H1 (cell line): ENCODE measurements at regions not wholly inside any gene's neighbourhood (a gene's known extent, or its start where the extent isn't known, plus 50 kb on each side); places are given as distances from the start of the nearest gene placed in this dataset.
"Not testable (repeated sequence)": the region's sequence is repeated elsewhere in the genome, so short reads cannot be mapped to it uniquely, and the experiment has no call there.

Experiments
- CTCF ChIA-PET: fragments of 300-600 bp; sonication (Branson Sonifier 250); formaldehyde crosslinking; loops from one replicate; lab custom pipeline; 2021; ENCODE audit not compliant: partially characterized antibody; lab: Charles Lee
- POLR2A ChIA-PET: fragments of 300-600 bp; sonication (Branson Sonifier 250); formaldehyde crosslinking; loops from one replicate; lab custom pipeline; 2021; ENCODE audit warnings: inconsistent platforms; ENCODE audit not compliant: partially characterized antibody; lab: Charles Lee
- DNase-seq, 2 experiments: peaks; one replicate each; pipeline versions ENCODE4 v3.0.0 to v3.0.0-alpha.2; 2010 to 2022; ENCODE audit warnings: low spot score in 2 of 2, low read depth in 1 of 2, mixed read lengths in 1 of 2
- FAIRE-seq: peaks from 2 replicates; lab custom pipeline; 2011; peaks lifted over from hg19 to GRCh38; lab: Jason Lieb, UNC
- H2AFZ ChIP-seq: 2 replicates; pipeline ENCODE4 v1.8.1; 2012; ENCODE audit warnings: low read length, inconsistent platforms
- H2AK5ac ChIP-seq: 2 replicates; pipeline ENCODE4 v1.6.1; 2013; ENCODE audit warnings: low read depth, low read length
- H2BK120ac ChIP-seq: replicated peaks from 2 replicates; pipeline ENCODE3; 2013; ENCODE audit warnings: low read depth, low read length, inconsistent platforms
- H2BK12ac ChIP-seq: 2 replicates; pipeline ENCODE4 v1.6.1; 2013; ENCODE audit warnings: low read depth, low read length
- H2BK15ac ChIP-seq: 2 replicates; pipeline ENCODE4 v1.6.1; 2013; ENCODE audit warnings: low read length
- H2BK20ac ChIP-seq: 2 replicates; pipeline ENCODE4 v1.6.1; 2013; ENCODE audit warnings: low read length
- H2BK5ac ChIP-seq: 2 replicates; pipeline ENCODE4 v1.6.1; 2013; ENCODE audit warnings: low read depth, low read length
- H3K14ac ChIP-seq: 2 replicates; pipeline ENCODE4 v1.6.1; 2013; ENCODE audit warnings: inconsistent platforms; ENCODE audit not compliant: insufficient read length
- H3K18ac ChIP-seq: 2 replicates; pipeline ENCODE4 v1.6.1; 2013; ENCODE audit warnings: low read length; ENCODE audit errors: extremely low read depth
- H3K23ac ChIP-seq: 2 replicates; pipeline ENCODE4 v1.6.1; 2013; ENCODE audit warnings: inconsistent platforms; ENCODE audit not compliant: insufficient read length
- H3K23me2 ChIP-seq: 2 replicates; pipeline ENCODE4 v1.6.1; 2013; ENCODE audit warnings: low read depth, low read length
- H3K27ac ChIP-seq: 2 replicates; pipeline ENCODE4 v1.6.1; 2011; ENCODE audit warnings: low read depth, low read length, inconsistent platforms
- H3K27me3 ChIP-seq, 4 experiments: replicated peaks in 1 of 4; 1 replicate in 1 of 4; 2 replicates in 3 of 4; pipeline versions ENCODE4 v1.6.1 to v1.8.1; 2011 to 2013; ENCODE audit warnings: low read length in 3 of 4, mild to moderate bottlenecking in 3 of 4, inconsistent platforms in 2 of 4, mixed read lengths in 2 of 4, moderate library complexity in 1 of 4; ENCODE audit not compliant: control insufficient read depth in 3 of 4, insufficient read depth in 3 of 4; ENCODE audit errors: extremely low read depth in 1 of 4
- H3K36me3 ChIP-seq, 4 experiments: 2 replicates each; pipeline versions ENCODE4 v1.6.1 to v1.8.1; 2011 to 2013; ENCODE audit warnings: mild to moderate bottlenecking in 4 of 4, low read length in 3 of 4, moderate library complexity in 2 of 4, control low read depth in 1 of 4, inconsistent platforms in 1 of 4; ENCODE audit not compliant: insufficient read depth in 4 of 4, control insufficient read depth in 2 of 4
- H3K4ac ChIP-seq: replicated peaks from 2 replicates; pipeline ENCODE3; 2013; ENCODE audit warnings: low read length, low read depth, mixed read lengths, inconsistent platforms; ENCODE audit not compliant: insufficient read length
- H3K4me1 ChIP-seq, 4 experiments: replicated peaks in 1 of 4; 1 replicate in 1 of 4; 2 replicates in 3 of 4; pipeline versions ENCODE4 v1.6.1 to v1.8.1; 2011 to 2013; ENCODE audit warnings: low read length in 3 of 4, inconsistent platforms in 2 of 4, mixed read lengths in 1 of 4; ENCODE audit not compliant: insufficient read depth in 4 of 4, control insufficient read depth in 3 of 4
- H3K4me2 ChIP-seq, 2 experiments: 2 replicates each; pipeline versions ENCODE4 v1.6.1 to v1.8.1; 2011 to 2013; ENCODE audit warnings: low read depth in 2 of 2, low read length in 2 of 2, control low read depth in 1 of 2, inconsistent platforms in 1 of 2, mild to moderate bottlenecking in 1 of 2; ENCODE audit not compliant: insufficient read depth in 1 of 2
- H3K4me3 ChIP-seq, 4 experiments: fragments of 200-600, 300-600 bp in 1 of 4; sonication (generic), shearing (Covaris generic), sonication (Bioruptor Twin) in 1 of 4; 2 replicates each; pipeline versions ENCODE4 v1.5.1 to v1.8.1; 2011 to 2016; ENCODE audit warnings: low read length in 4 of 4, low read depth in 3 of 4, control low read depth in 2 of 4, inconsistent platforms in 2 of 4, mild to moderate bottlenecking in 2 of 4, mixed read lengths in 1 of 4, moderate library complexity in 1 of 4; ENCODE audit not compliant: insufficient read depth in 2 of 4; ENCODE audit errors: extremely low read depth in 1 of 4
- H3K56ac ChIP-seq: replicated peaks from 2 replicates; pipeline ENCODE3; 2013; ENCODE audit warnings: low read depth, mild to moderate bottlenecking, mixed read lengths, low read length, inconsistent platforms; ENCODE audit not compliant: insufficient read length
- H3K79me1 ChIP-seq: 2 replicates; pipeline ENCODE4 v1.6.1; 2013; ENCODE audit warnings: low read depth, low read length, control low read depth
- H3K79me2 ChIP-seq, 2 experiments: 2 replicates each; pipeline versions ENCODE4 v1.6.1 to v1.8.1; 2012 to 2013; ENCODE audit warnings: low read length in 2 of 2, mild to moderate bottlenecking in 2 of 2, inconsistent platforms in 1 of 2; ENCODE audit not compliant: insufficient read depth in 2 of 2, control insufficient read depth in 1 of 2
- H3K9ac ChIP-seq, 4 experiments: replicated peaks in 1 of 4; 1 replicate in 1 of 4; 2 replicates in 3 of 4; pipeline versions ENCODE4 v1.6.1 to v1.8.1; 2011 to 2013; ENCODE audit warnings: low read depth in 3 of 4, low read length in 3 of 4, control low read depth in 2 of 4, mild to moderate bottlenecking in 2 of 4, moderate library complexity in 2 of 4, inconsistent platforms in 1 of 4; ENCODE audit errors: extremely low read depth in 1 of 4
- H3K9me3 ChIP-seq, 2 experiments: 2 replicates each; pipeline versions ENCODE4 v1.6.1 to v1.8.1; 2012 to 2013; ENCODE audit warnings: mild to moderate bottlenecking in 2 of 2, moderate library complexity in 2 of 2, control low read depth in 1 of 2, inconsistent platforms in 1 of 2, low read depth in 1 of 2, low read length in 1 of 2, mixed read lengths in 1 of 2; ENCODE audit not compliant: insufficient read depth in 2 of 2
- H4K20me1 ChIP-seq, 2 experiments: replicated peaks in 1 of 2; 2 replicates each; pipeline versions ENCODE3 to v1.8.1; 2011 to 2013; ENCODE audit warnings: inconsistent platforms in 2 of 2, low read length in 2 of 2, mild to moderate bottlenecking in 1 of 2; ENCODE audit not compliant: insufficient read depth in 2 of 2, control insufficient read depth in 1 of 2
- H4K5ac ChIP-seq: 2 replicates; pipeline ENCODE4 v1.6.1; 2013; ENCODE audit warnings: low read length, low read depth, mixed read lengths, inconsistent platforms; ENCODE audit not compliant: insufficient read length
- H4K8ac ChIP-seq: 2 replicates; pipeline ENCODE4 v1.8.0; 2013; ENCODE audit warnings: mild to moderate bottlenecking, moderate library complexity, low read length, inconsistent platforms; ENCODE audit not compliant: insufficient read depth; ENCODE audit errors: extremely low read depth
- H4K91ac ChIP-seq: replicated peaks from 2 replicates; pipeline ENCODE3; 2013; ENCODE audit warnings: low read length, mixed read lengths, inconsistent platforms; ENCODE audit not compliant: insufficient read length
- WGBS, 2 experiments: shearing (Covaris generic) in 1 of 2; methylation state at CpG; one replicate each; pipeline versions ENCODE4 v1.1.6 to v1.1.7; 2013 to 2015; ENCODE audit warnings: low lambda C conversion rate in 2 of 2, mixed read lengths in 2 of 2, inconsistent platforms in 1 of 2, low coverage in 1 of 2, missing lambda C conversion rate in 1 of 2; ENCODE audit not compliant: insufficient replicate concordance in 2 of 2, insufficient coverage in 1 of 2, insufficient read length in 1 of 2; ENCODE audit errors: extremely low coverage in 1 of 2, missing lambda C conversion rate in 1 of 2; 5-methylcytosine and 5-hydroxymethylcytosine counted together

DNA sequence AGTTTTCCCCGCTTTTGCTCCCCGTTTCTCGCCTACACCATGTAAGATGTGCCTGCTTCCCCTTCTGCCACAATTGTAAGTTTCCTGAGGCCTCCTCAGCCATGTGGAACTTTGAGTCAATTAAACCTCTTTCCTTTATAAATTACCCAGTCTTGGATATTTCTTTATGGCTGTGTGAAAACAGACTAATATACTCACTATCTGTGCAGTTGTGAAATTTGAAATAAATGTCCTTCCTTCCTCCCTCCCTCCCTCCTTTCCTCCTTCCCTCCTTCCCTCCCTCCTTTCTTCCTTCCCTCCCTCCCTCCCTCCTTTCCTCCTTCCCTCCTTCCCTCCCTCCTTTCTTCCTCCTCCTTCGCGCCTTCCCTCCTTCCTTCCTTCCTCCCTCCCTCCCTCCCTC lies 132.8 kb downstream of the RFPL4B start:
- H3K27ac ChIP-seq, H2AK5ac ChIP-seq, H3K79me1 ChIP-seq, H3K9me3 ChIP-seq, H3K27me3 ChIP-seq, H3K9ac ChIP-seq, H3K23ac ChIP-seq, H2BK5ac ChIP-seq, H3K4me1 ChIP-seq, H2BK120ac ChIP-seq, FAIRE-seq, POLR2A ChIA-PET, H3K56ac ChIP-seq, H3K14ac ChIP-seq, H4K5ac ChIP-seq, H3K36me3 ChIP-seq, H2AFZ ChIP-seq, CTCF ChIA-PET, H4K91ac ChIP-seq, H3K4ac ChIP-seq, H2BK15ac ChIP-seq, H3K4me3 ChIP-seq, H4K8ac ChIP-seq, H4K20me1 ChIP-seq, H3K18ac ChIP-seq, DNase-seq, H3K79me2 ChIP-seq, H3K4me2 ChIP-seq, H3K23me2 ChIP-seq, H2BK12ac ChIP-seq, H2BK20ac ChIP-seq: not testable (repeated sequence)
- 86% methylated on average over 3 of the region's 5 CpGs; no CpG with 5 or more reads in 1 of the 2 experiments for WGBS, 2 experiments
